NCI-H1694 (cell line): ENCODE measurements at regions not wholly inside any gene's neighbourhood (a gene's known extent, or its start where the extent isn't known, plus 50 kb on each side); places are given as distances from the start of the nearest gene placed in this dataset.

Experiments used
- DNase-seq: peaks from one replicate; lab custom pipeline; 2025; lab: John Stamatoyannopoulos, UW

DNA sequence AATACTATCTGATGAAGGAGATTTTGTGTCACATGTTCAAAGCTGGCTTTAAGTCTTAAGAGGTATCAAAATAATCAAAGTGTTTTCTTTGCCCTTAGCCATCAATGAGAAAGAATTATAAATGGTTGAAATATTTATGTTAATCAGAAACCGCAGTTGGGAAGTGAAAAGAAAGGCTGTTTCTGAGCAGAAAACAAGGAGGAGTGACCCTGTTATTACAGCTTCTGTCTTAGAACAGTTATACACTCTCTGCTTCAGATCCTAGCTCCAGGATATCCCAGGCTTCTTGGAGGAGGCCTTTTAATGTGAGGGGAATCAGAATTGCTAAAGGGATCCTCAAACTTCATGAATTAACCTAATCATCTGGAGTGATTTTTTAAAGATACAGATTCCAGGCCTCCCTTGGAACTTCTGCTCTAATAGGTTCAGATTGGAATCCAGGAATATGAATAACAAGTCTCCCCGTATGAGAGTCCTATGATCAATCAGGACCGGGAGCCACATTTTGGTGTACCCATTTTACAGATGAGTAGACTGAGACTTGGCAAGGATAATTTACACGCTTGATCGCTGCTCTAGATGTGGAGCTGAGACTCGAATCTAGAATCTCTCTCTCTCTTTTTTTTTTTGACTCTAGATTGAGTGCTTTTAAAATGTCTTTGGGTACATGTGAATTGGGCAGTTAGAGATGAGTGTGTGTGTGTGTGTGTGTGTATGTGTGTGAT, 50.8 kb upstream of the JAG1 start:
- DNase-seq, result no peak

DNA sequence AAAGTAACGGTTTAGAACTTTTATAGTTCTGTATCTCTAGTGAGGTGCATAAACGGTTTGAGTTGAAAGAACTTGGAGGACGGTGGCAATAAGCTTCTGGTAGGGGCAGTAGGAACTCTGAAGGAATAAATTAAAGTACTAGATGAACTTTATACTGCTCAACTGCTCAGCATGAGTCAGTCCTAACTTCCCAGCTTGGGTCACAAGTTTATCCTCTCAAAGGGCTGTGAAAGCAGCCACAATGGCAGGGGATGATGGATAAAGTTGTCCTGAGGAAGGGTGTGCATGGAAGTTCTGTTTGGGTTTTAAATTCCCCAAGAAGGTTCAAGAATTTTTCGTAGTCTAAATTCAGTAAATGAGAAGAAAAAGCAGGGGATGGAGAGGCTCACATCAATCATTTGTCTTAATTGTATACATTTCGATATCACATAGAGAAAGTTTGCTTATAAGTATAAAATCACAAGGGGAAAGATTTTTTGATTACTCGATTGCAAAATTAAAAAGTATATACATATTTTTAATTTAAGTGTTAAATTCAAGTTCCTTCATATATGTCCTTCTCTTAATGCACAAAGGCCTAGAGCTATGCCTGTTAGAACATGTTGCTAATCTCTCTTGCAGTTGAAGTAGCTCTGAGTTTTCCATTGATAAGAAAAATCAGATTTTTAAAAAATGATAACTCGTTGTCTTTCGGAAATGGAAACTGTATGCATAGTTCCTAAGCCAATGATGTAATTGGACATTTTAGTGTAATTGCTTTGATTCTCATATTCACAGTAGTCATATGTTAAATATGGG, 55.3 kb upstream of the JAG1 start:
- DNase-seq, result no peak

DNA sequence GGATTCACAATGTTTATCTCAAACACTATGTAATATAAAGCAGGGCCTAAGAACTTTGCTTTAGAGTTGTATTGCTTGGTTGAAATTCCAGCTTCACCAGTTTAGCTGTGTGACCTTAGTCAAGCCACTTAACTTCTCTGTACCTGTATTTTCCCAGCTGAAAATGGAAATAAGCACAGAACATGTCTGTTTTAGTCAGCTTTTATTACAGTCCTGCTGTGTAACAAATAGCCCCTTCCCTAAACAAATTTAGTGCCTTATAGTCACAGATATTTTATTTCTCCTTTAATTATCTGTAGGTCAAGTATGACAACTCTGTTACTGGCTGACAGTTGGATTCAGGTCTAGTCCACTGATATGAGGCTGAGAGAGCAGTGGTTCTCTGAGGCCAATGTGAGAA, 56.0 kb upstream of the JAG1 start:
- no peak for DNase-seq

DNA sequence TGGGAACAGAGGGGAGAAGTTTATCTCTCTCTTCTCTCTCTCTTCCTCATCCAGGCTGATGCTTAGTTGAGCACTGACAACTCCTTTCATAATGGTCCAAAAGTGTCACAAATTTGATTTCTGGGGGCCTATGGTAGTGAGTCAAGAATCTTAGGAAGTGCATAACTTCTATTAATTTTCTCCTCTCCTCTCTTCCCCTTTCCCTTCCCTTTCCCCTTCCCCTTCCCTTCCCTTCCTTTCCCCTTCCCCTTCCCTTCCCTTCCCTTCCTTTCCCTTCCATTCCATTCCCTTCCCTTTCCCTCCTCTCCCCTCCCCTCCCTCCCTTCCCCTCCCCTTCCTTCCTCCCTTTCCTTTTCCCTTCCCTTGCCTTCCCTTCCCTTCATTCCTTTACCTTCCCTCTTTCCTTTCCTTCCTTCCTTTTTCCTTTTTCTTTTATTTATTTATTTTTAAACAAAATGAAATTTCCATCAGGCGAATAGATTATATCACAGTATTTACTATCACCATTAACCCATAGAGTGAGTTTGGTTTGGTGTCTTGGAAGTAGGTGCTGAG, 56.9 kb upstream of the JAG1 start:
- no peak for DNase-seq

DNA sequence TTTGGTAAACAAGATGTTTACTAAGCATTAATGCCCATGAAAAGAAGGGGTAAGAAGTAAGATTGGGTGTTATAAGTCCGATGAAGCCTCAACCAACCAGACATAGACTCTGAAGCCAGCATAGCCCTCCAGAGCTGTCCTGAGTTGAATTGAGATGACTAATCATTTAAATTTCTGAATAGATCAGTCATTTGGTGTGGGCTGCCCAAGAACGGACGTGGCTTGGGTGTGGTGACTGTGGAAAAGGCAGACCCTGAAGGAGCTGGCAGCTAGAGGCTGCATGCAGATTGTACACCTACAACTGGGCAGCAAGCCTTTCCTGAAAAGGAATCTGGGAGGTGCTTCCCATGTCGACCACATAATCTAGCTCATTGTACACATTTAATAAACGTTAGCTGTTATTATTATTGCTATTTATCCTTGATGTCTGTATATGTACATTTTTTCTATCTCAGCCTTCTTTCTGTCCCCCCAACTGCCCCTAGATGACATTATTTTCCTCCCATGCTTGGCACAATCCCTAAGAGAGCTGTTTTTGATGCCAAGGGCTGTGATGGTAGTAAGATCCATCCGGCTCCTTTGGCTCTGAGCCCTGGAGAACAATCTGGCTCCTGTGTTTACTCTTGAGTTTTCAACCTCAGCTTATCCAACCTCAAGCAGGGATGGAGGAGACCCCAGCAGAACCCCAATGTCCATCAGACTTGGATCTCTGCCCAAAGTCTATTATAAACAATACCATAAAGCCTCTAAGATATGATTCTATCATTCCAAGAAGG, 57.6 kb upstream of the JAG1 start:
- no peak for DNase-seq

DNA sequence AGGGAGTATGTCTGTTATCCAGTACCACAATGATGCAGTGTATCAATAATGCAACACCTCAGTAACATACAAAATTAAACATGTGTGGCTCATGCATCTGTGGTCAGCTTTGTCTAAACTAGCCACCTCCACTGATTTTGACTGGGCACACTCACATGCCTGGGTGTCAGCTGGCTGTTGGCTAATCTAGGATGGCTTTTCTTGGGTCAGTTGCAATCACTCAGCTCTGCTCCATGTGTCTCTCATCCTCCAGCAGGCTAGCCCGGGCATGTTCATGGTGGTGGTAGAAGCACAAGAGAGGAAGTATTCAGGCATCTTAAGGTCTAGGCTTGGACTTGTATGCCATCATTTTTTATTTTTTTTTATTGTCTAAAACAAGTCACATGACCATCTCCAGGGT, 59.3 kb upstream of the JAG1 start:
- DNase-seq, result no peak

DNA sequence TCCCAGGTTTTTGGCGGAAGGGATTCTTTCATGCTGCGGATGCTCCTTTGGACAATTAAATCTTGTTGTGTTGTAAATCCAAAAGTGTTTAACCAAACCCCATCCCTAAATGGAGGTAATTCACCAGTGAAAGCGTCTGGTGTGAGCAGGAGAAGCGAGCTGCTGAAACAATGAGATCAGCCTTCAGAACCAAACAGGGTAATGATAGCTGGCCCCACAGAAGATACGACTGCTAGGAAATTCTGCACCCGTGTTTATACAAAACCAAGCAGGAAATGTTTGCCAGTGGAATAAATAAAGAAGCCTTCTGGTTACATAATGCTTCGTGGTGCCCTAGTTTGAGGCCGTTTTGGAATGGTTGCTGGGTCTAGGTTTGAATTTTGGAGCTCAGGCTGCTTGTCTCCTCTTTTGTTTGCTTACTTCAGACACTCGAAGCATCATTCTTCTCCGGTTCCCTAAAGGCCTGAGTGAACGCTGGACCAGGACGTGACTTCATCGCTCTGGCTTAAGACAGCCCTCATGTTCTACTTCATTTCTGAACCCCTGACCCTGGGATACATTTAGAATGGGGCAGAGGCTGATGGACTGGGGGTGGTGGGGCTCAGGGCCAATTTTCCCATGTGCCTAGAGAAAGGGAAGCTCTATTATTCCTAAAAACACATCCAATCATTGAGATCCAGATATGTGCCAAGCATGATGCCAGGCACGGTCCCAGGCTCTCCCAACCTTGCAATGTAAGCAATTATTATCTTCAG, 61.6 kb upstream of the JAG1 start:
- no peak for DNase-seq

DNA sequence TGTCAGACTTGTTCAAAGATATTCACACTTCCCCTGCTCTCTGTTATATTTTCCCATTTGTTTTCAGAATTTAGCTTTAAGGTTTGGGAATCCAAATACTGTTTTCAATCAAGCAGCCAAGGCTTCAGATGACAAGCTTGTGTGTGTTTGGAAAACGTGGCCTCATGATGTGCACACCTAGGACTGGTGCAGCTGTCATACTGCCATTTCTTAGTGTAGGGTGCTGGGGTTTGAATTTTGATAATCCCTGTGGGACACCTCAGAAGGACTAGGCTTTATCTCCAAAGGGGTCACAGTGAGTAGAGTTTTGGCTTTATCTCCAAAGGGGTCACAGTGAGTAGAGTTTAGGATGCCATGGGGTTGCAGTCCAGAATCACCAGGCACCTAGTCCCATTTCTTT, 65.3 kb upstream of the JAG1 start:
- DNase-seq, result no peak

DNA sequence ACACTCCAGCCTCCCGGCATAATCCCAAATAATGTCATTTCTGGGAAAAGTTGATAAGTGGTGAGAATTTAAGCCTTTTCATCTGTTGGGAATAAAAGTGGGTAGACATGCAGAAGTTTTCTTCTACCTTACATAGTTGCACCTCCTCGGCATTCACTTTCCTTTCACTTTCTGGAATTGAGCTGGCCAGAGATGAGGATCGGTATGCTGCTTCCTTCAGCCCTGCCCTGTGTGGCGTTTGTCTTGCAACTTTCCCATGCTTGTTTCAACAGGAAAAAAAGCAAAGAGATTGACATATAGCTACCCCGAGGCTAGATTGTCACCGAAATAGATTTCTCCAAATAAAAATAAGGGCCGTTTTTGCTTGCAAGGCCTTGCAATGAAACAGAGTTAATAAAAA, 65.8 kb upstream of the JAG1 start:
- no peak for DNase-seq

DNA sequence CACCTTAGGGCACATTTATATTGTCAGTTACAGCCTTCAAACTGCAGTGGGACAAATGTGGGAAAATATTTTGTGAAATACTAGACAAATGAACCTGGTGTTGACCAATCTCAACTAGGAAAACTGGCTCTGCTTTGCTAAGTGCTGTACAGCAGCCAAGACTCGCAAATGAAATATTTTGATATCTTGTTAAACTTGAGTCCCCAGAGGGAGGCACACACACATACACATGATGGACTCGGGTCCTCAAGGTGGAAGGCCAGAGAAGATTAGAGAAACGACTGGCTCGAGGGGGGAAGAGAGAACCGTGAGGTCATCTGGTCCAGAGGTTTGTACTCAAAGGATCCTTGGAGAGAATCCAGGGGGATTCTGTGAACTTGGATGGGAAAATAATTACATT, 67.3 kb upstream of the JAG1 start:
- no peak for DNase-seq

DNA sequence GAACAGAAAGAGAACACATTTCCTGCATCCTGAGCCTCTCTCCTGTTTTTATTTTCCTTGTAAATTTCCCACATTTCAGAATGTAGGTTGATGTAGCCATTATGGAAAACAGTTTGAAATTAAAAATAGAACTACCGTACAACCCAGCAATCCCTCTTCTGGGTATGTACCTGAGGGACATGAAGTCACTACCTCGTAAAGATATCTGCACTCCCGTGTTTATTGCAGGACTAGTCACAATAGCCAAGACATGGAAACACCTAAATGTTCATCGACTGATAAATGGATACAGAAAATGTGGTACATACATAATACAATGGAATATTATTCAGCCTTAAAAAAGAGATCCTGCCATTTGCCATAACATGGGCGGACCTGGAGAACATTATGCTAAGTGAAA, 72.0 kb upstream of the JAG1 start:
- no peak for DNase-seq

DNA sequence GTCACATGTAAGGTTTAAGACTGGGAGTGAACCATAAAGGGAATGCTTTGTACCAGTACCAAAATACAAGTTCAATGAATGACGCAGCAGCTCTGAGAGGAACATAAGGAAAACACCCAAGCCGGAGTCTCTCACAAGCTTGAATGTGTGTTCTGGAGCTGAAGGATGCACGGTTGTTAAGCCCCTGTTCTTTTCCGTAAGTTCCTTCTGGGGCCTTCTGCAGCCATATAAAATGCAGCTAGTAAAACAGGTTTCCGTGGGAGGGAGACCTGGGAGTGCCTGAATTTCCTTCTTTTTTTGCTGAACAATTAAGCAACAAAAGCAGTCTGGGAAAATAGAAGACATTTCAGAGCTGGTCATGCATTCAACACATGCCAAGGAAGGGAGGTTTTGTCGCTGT, 73.2 kb upstream of the JAG1 start:
- DNase-seq, result no peak

DNA sequence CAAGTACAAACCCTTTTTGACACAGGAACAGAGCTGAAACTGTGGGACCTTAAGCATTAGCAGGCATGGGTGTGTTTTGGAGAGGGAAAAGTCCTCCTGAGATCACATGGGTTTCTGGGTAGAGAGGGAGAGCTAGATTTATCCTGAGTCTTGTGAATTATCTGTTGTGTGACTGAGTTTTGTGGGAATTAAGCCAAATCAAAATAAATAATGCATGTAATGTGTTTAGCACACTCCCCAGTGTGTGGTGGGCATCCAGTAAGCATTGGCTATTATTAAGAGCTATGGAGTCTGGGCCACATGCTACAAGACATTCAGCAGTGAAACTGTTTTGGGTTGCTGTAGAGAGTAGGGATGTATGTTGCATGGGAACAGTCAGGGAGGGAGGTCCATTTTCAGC, 75.3 kb upstream of the JAG1 start:
- DNase-seq, result no peak

DNA sequence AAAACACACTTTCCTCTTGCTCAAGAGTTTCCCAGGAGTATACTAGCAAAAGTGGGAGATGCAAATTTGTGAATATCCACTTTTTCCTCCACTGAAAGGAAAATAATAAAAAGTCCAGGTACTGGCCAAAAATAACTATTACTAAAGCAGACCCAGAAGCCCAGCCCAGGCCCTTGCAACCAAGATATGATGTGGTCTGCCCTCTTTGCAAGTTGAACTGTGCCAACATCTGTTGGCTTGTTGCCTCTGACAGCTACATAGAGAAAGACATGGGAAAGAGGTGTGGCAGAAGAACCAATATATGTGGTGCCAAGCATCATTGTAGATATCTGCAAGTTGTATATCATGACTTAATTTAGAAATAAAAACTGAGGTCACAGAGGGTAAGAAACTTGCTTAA, 78.4 kb upstream of the JAG1 start:
- no peak for DNase-seq

DNA sequence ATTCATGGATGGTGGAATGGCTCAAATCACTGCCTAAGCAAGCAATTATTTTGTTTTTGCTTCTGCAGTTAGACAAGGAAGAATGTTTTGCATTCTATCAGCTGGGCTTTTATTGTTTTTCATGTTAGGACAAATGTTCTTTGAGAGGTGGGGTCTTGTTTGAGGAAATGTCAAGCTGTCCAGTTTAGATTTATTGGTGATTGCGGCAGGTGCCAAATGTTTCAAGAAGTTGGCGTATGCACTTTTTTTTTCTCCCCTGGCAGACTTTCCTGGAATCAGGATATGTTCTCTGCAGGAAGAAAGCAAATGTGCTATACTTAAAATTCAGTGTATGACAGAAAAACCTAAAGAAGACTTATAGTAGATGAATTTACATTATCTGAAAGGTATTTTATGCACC, 81.0 kb upstream of the JAG1 start:
- DNase-seq, result no peak

DNA sequence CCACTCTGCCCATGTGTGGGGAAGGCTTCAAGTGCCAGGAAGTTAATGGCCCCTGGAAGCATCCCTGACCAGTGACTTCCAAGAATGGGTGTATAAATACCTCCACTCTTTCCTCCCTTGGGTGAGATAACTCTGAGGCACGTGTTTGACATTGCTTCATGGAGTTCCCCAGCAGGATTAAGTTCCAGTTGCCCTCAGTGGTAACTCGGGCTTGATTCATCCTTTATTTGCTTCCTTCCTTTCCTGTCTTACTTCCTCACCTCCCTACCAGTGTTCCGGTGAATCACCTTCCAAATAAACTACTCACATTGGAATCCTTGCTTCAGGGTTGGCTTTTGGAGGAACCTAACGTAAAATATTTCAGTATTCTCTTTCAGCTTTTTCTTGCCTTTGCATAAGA, 84.6 kb upstream of the JAG1 start:
- no peak for DNase-seq

DNA sequence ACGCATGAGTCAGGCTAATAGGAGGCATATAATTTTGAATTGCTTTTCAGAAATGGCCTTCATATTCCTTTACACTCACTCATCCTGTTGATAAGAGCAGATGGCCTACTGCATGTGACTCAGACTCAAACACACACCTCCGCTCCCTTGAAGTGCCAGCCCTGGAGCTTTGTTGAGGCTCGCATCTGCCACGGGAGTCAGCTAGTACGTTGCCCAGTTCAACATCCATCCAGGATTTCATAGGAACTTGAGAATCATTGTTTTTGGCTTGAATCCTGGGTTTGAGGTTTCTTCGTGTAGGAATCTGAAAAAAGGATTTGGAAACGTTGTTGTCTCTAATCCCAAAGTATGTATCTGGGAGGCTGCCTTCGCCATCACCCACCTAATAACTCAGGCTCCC, 87.4 kb upstream of the JAG1 start:
- DNase-seq, result no peak

DNA sequence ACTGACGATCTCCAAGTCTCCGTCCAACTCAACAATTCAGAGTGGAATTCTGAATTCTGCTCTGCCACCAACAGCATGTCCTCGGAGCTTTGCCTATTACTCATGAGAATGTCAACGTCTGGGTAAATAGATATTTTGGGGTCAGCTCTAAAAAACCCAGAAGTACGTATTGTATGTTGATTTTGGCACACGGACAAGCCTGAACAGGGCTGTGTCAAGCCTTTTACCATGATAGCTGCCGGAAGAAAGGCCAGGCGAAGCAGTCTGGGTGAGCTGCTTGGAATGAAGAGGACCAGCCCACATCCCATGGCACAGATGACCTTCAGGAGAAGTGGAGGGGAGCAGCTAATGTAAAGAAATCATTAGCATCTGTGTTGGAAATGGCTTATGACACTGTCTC, 88.0 kb upstream of the JAG1 start:
- DNase-seq, result no peak

DNA sequence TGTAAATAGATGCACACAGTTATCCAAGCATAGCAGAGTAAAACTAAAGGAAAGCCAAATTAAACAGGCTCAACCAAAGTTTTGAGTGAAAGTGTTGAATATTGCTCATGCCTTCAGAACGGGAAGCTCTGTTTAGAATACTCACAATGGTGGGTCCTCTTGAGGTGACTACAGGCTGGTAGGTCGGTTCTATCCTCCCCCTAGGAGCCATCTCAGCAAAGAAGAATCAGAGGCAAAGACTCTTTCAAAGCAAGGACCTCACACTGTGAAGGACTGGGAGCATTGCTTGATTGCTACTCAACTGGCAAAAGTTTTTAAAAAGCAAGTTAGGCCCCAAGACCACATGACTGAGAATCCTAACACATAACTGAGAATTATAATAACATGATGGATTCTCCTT, 88.4 kb upstream of the JAG1 start:
- DNase-seq, result no peak

DNA sequence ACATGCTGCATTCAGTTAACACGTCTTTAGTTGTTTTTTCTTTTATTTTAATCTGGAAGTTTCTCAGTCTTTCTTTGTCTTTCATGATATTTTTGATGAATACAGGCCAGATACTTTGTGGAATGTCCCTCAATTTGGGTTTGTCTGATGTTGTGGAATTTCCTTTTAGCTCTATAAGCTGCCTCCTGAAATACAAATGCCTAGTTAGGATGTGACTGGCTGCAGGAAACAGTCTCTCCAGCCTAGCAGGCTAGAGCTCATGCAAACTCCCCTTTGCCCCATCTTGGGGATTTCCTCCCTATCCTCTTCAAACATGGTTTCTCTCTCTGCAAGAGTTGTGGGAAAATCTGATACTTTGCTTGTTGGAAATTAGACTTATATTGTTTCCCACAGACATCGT, 89.3 kb upstream of the JAG1 start:
- no peak for DNase-seq

DNA sequence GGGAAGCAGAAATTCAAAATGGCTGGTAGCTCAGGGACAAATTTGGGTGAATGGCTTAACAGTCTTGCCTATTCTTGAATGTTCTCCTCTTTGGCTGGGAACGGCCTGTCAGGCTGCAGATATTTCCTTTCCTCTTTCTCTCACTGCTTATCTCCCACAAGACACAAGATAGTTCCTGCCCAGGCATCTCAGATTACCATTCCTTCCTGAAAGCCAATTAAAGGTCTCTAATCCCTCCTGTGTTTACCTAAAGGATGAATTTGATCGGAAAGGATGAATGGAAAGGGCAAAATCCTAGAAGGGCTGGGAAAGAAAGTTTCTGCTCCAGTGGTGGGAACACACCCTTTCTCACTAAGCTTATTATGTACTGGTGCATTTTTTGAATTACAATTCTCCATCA, 95.9 kb upstream of the JAG1 start:
- DNase-seq, result no peak

DNA sequence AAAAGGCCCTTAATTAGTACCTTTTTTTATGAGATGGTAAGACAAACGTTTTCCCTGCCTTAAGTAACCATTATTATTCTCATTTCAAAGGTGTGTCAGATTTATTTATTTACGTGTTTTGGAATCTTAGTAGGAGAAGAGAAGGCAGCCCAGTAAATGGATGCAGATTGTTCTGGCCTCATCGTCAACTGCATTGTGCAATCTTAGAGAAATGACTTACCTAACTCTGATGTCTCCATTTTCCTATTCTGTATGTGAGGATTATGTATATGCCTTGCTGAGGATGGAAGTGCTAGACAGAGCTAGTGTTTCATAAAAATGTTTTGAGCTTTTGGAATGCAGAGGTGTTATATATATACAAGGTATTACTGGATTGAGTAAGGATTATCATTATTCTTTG, 97.0 kb upstream of the JAG1 start:
- no peak for DNase-seq
